SK-N-MC (cell line): ENCODE measurements at regions not wholly inside any gene's neighbourhood (a gene's known extent, or its start where the extent isn't known, plus 50 kb on each side); places are given as distances from the start of the nearest gene placed in this dataset.

Experiments
- DNase-seq: peaks from one replicate; pipeline ENCODE4 v3.0.0-alpha.2; 2011; ENCODE audit warnings: low read depth, low spot score
- H3K27ac ChIP-seq: fragments of 200-600 bp; sonication (generic); 2 replicates; pipeline ENCODE4 v1.5.1; 2016; ENCODE audit warnings: mixed run types
- H3K36me3 ChIP-seq: fragments of 200-600 bp; sonication (generic); 2 replicates; pipeline ENCODE4 v1.6.1; 2017; ENCODE audit warnings: antibody characterized with exemption, low read length, mixed read lengths; ENCODE audit not compliant: insufficient read depth
- H3K4me3 ChIP-seq: fragments of 200-600 bp; sonication (generic); 2 replicates; pipeline ENCODE4 v1.5.1; 2016
- H3K9ac ChIP-seq: fragments of 200-600 bp; sonication (generic); 2 replicates; pipeline ENCODE4 v1.8.0; 2017; ENCODE audit warnings: mixed run types, mixed read lengths; ENCODE audit not compliant: insufficient read length
- H3K9me3 ChIP-seq: fragments of 200-600 bp; sonication (generic); 2 replicates; pipeline ENCODE4 v1.6.1; 2017; ENCODE audit warnings: low read depth, mild to moderate bottlenecking, antibody characterized with exemption, low read length, moderate library complexity, mixed read lengths
- EZH2 ChIP-seq: fragments of 200-600 bp; sonication (generic); IDR thresholded peaks from one replicate; pipeline ENCODE4 v1.6.1; 2017; ENCODE audit warnings: antibody characterized with exemption
- FOXP2 ChIP-seq: optimal IDR thresholded peaks from 2 replicates; pipeline ENCODE3; 2011; ENCODE audit warnings: mild to moderate bottlenecking, moderate library complexity; ENCODE audit not compliant: insufficient read depth; ENCODE audit errors: extremely low read length, control extremely low read depth
- POLR2AphosphoS5 ChIP-seq: IDR thresholded peaks from 2 replicates; pipeline ENCODE4 v1.6.1; 2012; ENCODE audit warnings: mild to moderate bottlenecking, low read depth, low read length, borderline replicate concordance

- H3K36me3 ChIP-seq: no peaks in the 10 kb centered on the region
- TF ChIP-seq EZH2: no peak
- no peak for TF ChIP-seq FOXP2
- TF ChIP-seq POLR2AphosphoS5: no peak
- H3K27ac ChIP-seq: no peak overlapping the region
- no peak for DNase-seq
- H3K4me3 ChIP-seq: no peak overlapping the region
- no peak overlapping the region for H3K9ac ChIP-seq
- no peaks in the 10 kb centered on the region for H3K9me3 ChIP-seq
These were observed 108.8 kb upstream of the LHX5 start for GRCh38 chr12:113580437-113580836.

GRCh38 chr12:113577464-113578129 lies 105.9 kb upstream of the LHX5 start:
- no peaks in the 10 kb centered on the region for H3K9me3 ChIP-seq
- no peak overlapping the region for H3K9ac ChIP-seq
- H3K27ac ChIP-seq: no peak overlapping the region
- no peak for TF ChIP-seq FOXP2
- TF ChIP-seq POLR2AphosphoS5: no peak
- no peak for TF ChIP-seq EZH2
- no peak overlapping the region for H3K4me3 ChIP-seq
- DNase-seq: no peak
- H3K36me3 ChIP-seq: no peaks in the 10 kb centered on the region

GRCh38 chr12:113575386-113575785 lies 103.7 kb upstream of the LHX5 start:
- H3K9me3 ChIP-seq: no peaks in the 10 kb centered on the region
- H3K36me3 ChIP-seq: no peaks in the 10 kb centered on the region
- no peak overlapping the region for H3K4me3 ChIP-seq
- no peak overlapping the region for H3K27ac ChIP-seq
- TF ChIP-seq EZH2: no peak
- no peak for TF ChIP-seq POLR2AphosphoS5
- no peak for TF ChIP-seq FOXP2
- no peak for DNase-seq
- H3K9ac ChIP-seq: no peak overlapping the region

GRCh38 chr12:113573148-113573547 lies 101.5 kb upstream of the LHX5 start:
- no peaks in the 10 kb centered on the region for H3K9me3 ChIP-seq
- no peak for TF ChIP-seq EZH2
- TF ChIP-seq FOXP2: no peak
- TF ChIP-seq POLR2AphosphoS5: no peak
- H3K9ac ChIP-seq: no peak overlapping the region
- no peaks in the 10 kb centered on the region for H3K36me3 ChIP-seq
- H3K4me3 ChIP-seq: no peak overlapping the region
- no peak for DNase-seq
- H3K27ac ChIP-seq: no peak overlapping the region

GRCh38 chr12:113571713-113572112 lies 100.0 kb upstream of the LHX5 start:
- no peak overlapping the region for H3K4me3 ChIP-seq
- no peak for TF ChIP-seq FOXP2
- no peak for TF ChIP-seq POLR2AphosphoS5
- no peak for TF ChIP-seq EZH2
- H3K9ac ChIP-seq: no peak overlapping the region
- H3K9me3 ChIP-seq: no peaks in the 10 kb centered on the region
- no peak for DNase-seq
- no peak overlapping the region for H3K27ac ChIP-seq
- H3K36me3 ChIP-seq: no peaks in the 10 kb centered on the region

- TF ChIP-seq EZH2 (no peak), FOXP2 (no peak), POLR2AphosphoS5 (no peak)
- Histone ChIP-seq H3K9ac (no peak overlapping the region), H3K9me3 (no peaks in the 10 kb centered on the region), H3K27ac (no peak overlapping the region), H3K36me3 (no peaks in the 10 kb centered on the region), H3K4me3 (no peak overlapping the region)
- DNase-seq: no peak
These were observed 98.1 kb upstream of the LHX5 start for GRCh38 chr12:113569806-113570205.

- no peak overlapping the region for H3K9ac ChIP-seq
- H3K9me3 ChIP-seq: no peaks in the 10 kb centered on the region
- no peak overlapping the region for H3K27ac ChIP-seq
- no peak for DNase-seq
- H3K36me3 ChIP-seq: no peaks in the 10 kb centered on the region
- TF ChIP-seq EZH2: no peak
- no peak for TF ChIP-seq FOXP2
- no peak overlapping the region for H3K4me3 ChIP-seq
These were observed 96.3 kb upstream of the LHX5 start for GRCh38 chr12:113568021-113568420.

GRCh38 chr12:113565368-113565767 lies 93.7 kb upstream of the LHX5 start:
- H3K9ac ChIP-seq: no peak overlapping the region
- TF ChIP-seq POLR2AphosphoS5: no peak
- no peak for TF ChIP-seq FOXP2
- TF ChIP-seq EZH2: no peak
- no peaks in the 10 kb centered on the region for H3K9me3 ChIP-seq
- H3K27ac ChIP-seq: no peak overlapping the region
- no peak for DNase-seq
- H3K4me3 ChIP-seq: no peak overlapping the region
- H3K36me3 ChIP-seq: no peaks in the 10 kb centered on the region

GRCh38 chr12:113561068-113561780 lies 89.6 kb upstream of the LHX5 start:
- no peaks in the 10 kb centered on the region for H3K9me3 ChIP-seq
- H3K27ac ChIP-seq: no peak overlapping the region
- no peaks in the 10 kb centered on the region for H3K36me3 ChIP-seq
- no peak overlapping the region for H3K4me3 ChIP-seq
- H3K9ac ChIP-seq: no peak overlapping the region
- no peak for DNase-seq
- TF ChIP-seq FOXP2: no peak
- TF ChIP-seq POLR2AphosphoS5: no peak
- no peak for TF ChIP-seq EZH2
